Esophagus muscularis mucosa (tissue), 4 donors: ENCODE measurements at regions not wholly inside any gene's neighbourhood (a gene's known extent, or its start where the extent isn't known, plus 50 kb on each side); places are given as distances from the start of the nearest gene placed in this dataset.

ENCODE experiments used
- DNase-seq: peaks from one replicate; pipeline ENCODE4 v3.0.0-alpha.2; 2017; ENCODE audit errors: extremely low spot score
- H3K27ac ChIP-seq, 4 donors: fragments of 200-600 bp; sonication (generic); replicated peaks in 1 of 4; 1 replicate in 3 of 4; 2 replicates in 1 of 4; pipeline ENCODE4 v1.5.1; 2016 to 2019; ENCODE audit warnings: mild to moderate bottlenecking in 1 of 4
- H3K27me3 ChIP-seq, 4 donors: fragments of 200-600 bp; sonication (generic); one replicate each; pipeline versions ENCODE4 v1.5.1 to v1.6.0; 2016 to 2019
- H3K36me3 ChIP-seq, 4 donors: fragments of 200-600 bp; sonication (generic); one replicate each; pipeline ENCODE4 v1.5.1; 2016 to 2019
- H3K4me1 ChIP-seq, 4 donors: fragments of 200-600 bp; sonication (generic); one replicate each; pipeline ENCODE4 v1.5.1; 2016 to 2019
- H3K4me3 ChIP-seq, 4 donors: fragments of 200-600 bp; sonication (generic); 1 replicate in 2 of 4; 2 replicates in 2 of 4; pipeline ENCODE4 v1.5.1; 2016 to 2019; ENCODE audit warnings: mild to moderate bottlenecking in 4 of 4, moderate library complexity in 1 of 4
- H3K9me3 ChIP-seq, 4 donors: fragments of 200-600 bp; sonication (generic); 1 replicate in 3 of 4; 2 replicates in 1 of 4; pipeline ENCODE4 v1.5.1; 2016 to 2019
- CTCF ChIP-seq, 3 experiments: fragments of 200-600 bp in 2 of 3; fragments of 450-650 bp in 1 of 3; sonication (generic) in 2 of 3; IDR thresholded peaks; one replicate each; pipeline ENCODE4 v1.5.1; 2017 to 2019; ENCODE audit warnings: antibody characterized with exemption in 3 of 3, mild to moderate bottlenecking in 2 of 3, moderate library complexity in 1 of 3
- EP300 ChIP-seq: sonication (generic); formaldehyde crosslinking; IDR thresholded peaks from one replicate; pipeline ENCODE4 v1.6.1; 2017; ENCODE audit warnings: antibody characterized with exemption
- POLR2A ChIP-seq: fragments of 450-650 bp; IDR thresholded peaks from one replicate; pipeline ENCODE4 v1.6.1; 2017; ENCODE audit warnings: antibody characterized with exemption, moderate library complexity, mild to moderate bottlenecking, low read depth
- POLR2AphosphoS5 ChIP-seq, 2 donors: sonication (generic); formaldehyde crosslinking; IDR thresholded peaks; one replicate each; pipeline ENCODE4 v1.6.1; 2017; ENCODE audit warnings: antibody characterized with exemption in 2 of 2
- WGBS: methylation state at CpG from one replicate; pipeline ENCODE4 v1.1.5; 2018; 5-methylcytosine and 5-hydroxymethylcytosine counted together
- intact Hi-C: fragments of 100-400 bp; cut with DNase I; formaldehyde crosslinking; loops from one replicate; pipeline ENCODE4 v1.15.1; 2023
- small RNA-seq, 3 donors: library from RNA; depleted of rRNA; stranded (forward); fragments of <200 nt; gene quantifications; one replicate each; pipeline ENCODE3, GENCODE V24; 2016

DNA sequence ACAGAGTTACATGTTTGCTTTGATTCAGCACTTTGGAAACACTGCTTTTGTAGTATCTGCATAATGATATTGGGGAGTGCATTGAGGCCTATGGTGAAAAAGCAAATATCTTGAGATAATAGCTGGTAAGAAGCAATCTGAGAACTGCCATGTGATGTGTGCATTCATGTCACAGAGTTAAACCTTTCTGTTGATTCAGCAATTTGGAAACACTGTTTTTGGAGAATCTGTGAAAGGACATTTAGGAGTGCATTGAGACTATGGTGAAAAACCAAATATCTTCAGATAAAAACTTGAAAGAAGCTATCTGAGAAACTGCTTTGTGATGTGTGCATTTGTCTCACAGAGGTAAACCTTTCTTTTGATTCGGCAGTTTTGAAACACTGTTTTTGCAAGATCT is 346.8 kb downstream of the OR4C45 start:
- Histone ChIP-seq H3K27me3 (no peaks in the 10 kb centered on the region), H3K9me3 (peaks cover 0 to 93% (median 90%) of the 10 kb centered on the region in 4 donors), H3K4me1 (no peaks in the 10 kb centered on the region), H3K36me3 (no peaks in the 10 kb centered on the region), H3K27ac (no peak overlapping the region), H3K4me3 (no peak overlapping the region)
- TF ChIP-seq POLR2AphosphoS5 (IDR thresholded peaks at IDR 0.05) (no peak), CTCF (IDR thresholded peaks at IDR 0.05) (no peak), EP300 (no peak)
- no peak for DNase-seq
- intact Hi-C loops, result no loop called here
- WGBS, result 79% methylated on average over 1 of the region's 1 CpG

- no peak for DNase-seq
- Histone ChIP-seq H3K4me1 (no peaks in the 10 kb centered on the region), H3K36me3 (no peaks in the 10 kb centered on the region), H3K27ac (no peak overlapping the region), H3K4me3 (no peak overlapping the region), H3K9me3 (peaks cover 0 to 94% (median 86%) of the 10 kb centered on the region in 4 donors), H3K27me3 (no peaks in the 10 kb centered on the region)
- WGBS, result 91% methylated on average over 2 of the region's 2 CpGs
- intact Hi-C loops, result no loop called here
- no peak for TF ChIP-seq CTCF (IDR thresholded peaks at IDR 0.05)
These were observed 361.3 kb downstream of the OR4C45 start for GRCh38 chr11:50394017-50394416.

DNA sequence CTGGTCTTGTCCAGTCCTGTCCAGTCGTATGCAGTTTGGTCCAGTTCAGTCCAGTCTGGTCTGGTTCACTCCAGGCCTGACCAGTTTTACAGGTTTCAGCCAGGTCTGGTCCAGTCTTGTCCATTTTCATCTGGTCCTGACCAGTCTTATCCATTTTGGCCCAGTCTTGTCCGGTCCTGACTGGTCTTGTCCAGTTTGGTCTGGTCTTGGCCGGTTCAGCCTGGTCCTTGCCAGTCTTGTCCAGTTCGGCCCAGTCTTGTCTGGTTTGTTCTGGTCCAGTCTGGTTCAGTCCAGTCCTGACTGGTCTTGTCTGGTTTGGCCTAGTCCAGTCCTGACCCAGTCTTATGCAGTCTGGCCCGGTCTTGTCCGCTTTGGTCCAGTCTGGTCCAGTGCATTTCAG is 380.2 kb downstream of the OR4C45 start:
- Histone ChIP-seq H3K4me1 (no peaks in the 10 kb centered on the region), H3K9me3 (peaks cover 0 to 8% (median 7%) of the 10 kb centered on the region in 4 donors), H3K27ac (no peak overlapping the region), H3K36me3 (no peaks in the 10 kb centered on the region), H3K27me3 (no peaks in the 10 kb centered on the region), H3K4me3 (no peak overlapping the region)
- no peak for TF ChIP-seq CTCF (IDR thresholded peaks at IDR 0.05)
- TF ChIP-seq POLR2AphosphoS5 (IDR thresholded peaks at IDR 0.05), result no peak
- no peak for TF ChIP-seq EP300
- no peak for TF ChIP-seq POLR2A
- 74% methylated on average over 6 of the region's 6 CpGs for WGBS
- intact Hi-C loops, result no loop called here
- DNase-seq, result no peak

DNA sequence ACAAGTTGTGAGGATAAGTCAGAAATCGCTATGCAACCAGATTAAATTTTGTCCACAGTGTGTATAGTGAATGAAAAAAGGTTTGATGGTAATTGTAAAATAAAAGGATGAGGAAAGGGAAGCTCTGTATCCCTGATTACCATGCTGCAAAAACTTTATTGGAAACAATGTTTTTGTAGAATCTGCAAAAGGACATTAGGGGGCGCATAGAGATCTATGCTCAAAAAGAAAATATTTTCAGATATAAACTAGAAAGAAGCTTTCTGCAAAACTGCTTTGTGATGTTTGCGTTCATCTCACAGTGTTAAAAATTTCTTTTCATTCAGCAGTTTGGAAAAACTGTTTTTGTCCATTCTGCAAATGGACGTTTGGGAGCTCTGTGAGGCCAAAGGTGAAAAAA is 390.5 kb downstream of the OR4C45 start:
- no peaks in the 10 kb centered on the region for H3K36me3 ChIP-seq
- 41% methylated on average over 4 of the region's 4 CpGs for whole genome bisulfite sequencing
- H3K27ac ChIP-seq, result no peak overlapping the region
- H3K4me3 ChIP-seq, result no peak overlapping the region
- intact Hi-C loops, result no loop called here
- TF ChIP-seq CTCF (IDR thresholded peaks at IDR 0.05) (no peak), POLR2AphosphoS5 (IDR thresholded peaks at IDR 0.05) (no peak), EP300 (no peak), POLR2A (no peak)
- no peaks in the 10 kb centered on the region for H3K4me1 ChIP-seq
- peaks cover 0 to 9% (median 0%) of the 10 kb centered on the region in 4 donors for H3K9me3 ChIP-seq
- no peak for DNase-seq
- no peaks in the 10 kb centered on the region for H3K27me3 ChIP-seq

Small RNAs in the stretch of these regions (small RNA-seq; reads per million reads assigned to genes)
- 0 reads per million in 3 donors for gene AC109635.3
